Thyroid gland (tissue), 4 donors: ENCODE measurements at regions not wholly inside any gene's neighbourhood (a gene's known extent, or its start where the extent isn't known, plus 50 kb on each side); places are given as distances from the start of the nearest gene placed in this dataset.

Source experiments
- CTCF ChIP-seq, 6 experiments: fragments of 200-600 bp in 3 of 6; fragments of 450-650 bp in 3 of 6; sonication (generic) in 3 of 6; IDR thresholded peaks; one replicate each; pipeline ENCODE4 v1.5.1; 2016 to 2019; ENCODE audit warnings: antibody characterized with exemption in 6 of 6, mild to moderate bottlenecking in 2 of 6, inconsistent platforms in 1 of 6, moderate library complexity in 1 of 6
- POLR2A ChIP-seq, 2 donors: fragments of 450-650 bp; IDR thresholded peaks; one replicate each; pipeline ENCODE4 v1.6.1; 2017; ENCODE audit warnings: antibody characterized with exemption in 2 of 2, mild to moderate bottlenecking in 2 of 2, moderate library complexity in 1 of 2

DNA sequence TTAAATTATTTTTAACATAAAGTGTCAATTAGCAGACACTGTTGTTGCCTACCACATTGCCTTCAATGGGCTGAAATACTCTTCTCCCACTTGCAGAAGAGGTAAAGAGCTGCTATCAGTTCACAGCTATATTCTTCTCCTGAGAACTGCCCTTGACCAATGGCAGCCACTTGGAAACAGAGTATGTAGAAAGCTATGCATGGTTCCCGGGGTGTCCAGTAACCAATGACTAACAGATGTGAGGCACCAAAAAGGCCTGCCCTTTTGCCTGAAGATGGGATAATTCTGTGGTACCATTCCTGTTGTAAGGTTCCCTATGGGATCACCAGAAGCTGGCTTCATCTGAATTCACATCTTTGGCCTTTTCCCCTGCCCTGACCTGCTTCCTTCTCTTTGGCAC, 181.4 kb upstream of the MAP3K1 start:
- TF ChIP-seq CTCF (IDR thresholded peaks at IDR 0.05) (no peak), POLR2A (IDR thresholded peaks at IDR 0.05) (no peak)
